ENCODE measurements at regions not wholly inside any gene's neighbourhood (a gene's known extent, or its start where the extent isn't known, plus 50 kb on each side); places are given as distances from the start of the nearest gene placed in this dataset.

GRCh38 chr18:73479477-73479876, 611.7 kb upstream of the NETO1 start:
- BruUV-seq (replicated peaks), result no TSS peak
- no peaks in the 10 kb centered on the region for H3K27me3 ChIP-seq (replicated peaks; ENCODE audit: insufficient read depth, low read depth, low read length, poor library complexity)
- no peaks in the 10 kb centered on the region for H3K4me1 ChIP-seq (ENCODE audit: insufficient read depth, low read length, poor library complexity, severe bottlenecking)
- no peaks in the 10 kb centered on the region for H3K36me3 ChIP-seq (ENCODE audit: insufficient read depth, low read length, poor library complexity, severe bottlenecking)
- H3K27ac ChIP-seq (ENCODE audit: low read depth, low read length, poor library complexity, severe bottlenecking), result no peak overlapping the region
- DNase-seq (ENCODE audit: low spot score), result no peak
- intact Hi-C loops (cut with micrococcal nuclease; ENCODE audit: unreplicated experiment), result no loop called here
- no peak overlapping the region for H3K4me3 ChIP-seq (ENCODE audit: low read depth, low read length, poor library complexity, severe bottlenecking)
- H3K9me3 ChIP-seq (ENCODE audit: low read depth, low read length, poor library complexity, severe bottlenecking), result peaks cover 11% of the 10 kb centered on the region
- ChIA-PET POLR2A (ENCODE audit: low non-redundant PET) (no interaction called here), CTCF (no interaction called here)
- TF ChIP-seq EZH2 (IDR thresholded peaks at IDR 0.05; ENCODE audit: borderline replicate concordance, low read depth, low read length, poor library complexity, severe bottlenecking), result no peak
- TF ChIP-seq CTCF (conservative IDR thresholded peaks at IDR 0.05; ENCODE audit: low read depth, low read length), result no peak

GRCh38 chr18:73478191-73478590, 610.4 kb upstream of the NETO1 start:
- no peak overlapping the region for H3K27ac ChIP-seq (ENCODE audit: low read depth, low read length, poor library complexity, severe bottlenecking)
- H3K4me3 ChIP-seq (ENCODE audit: low read depth, low read length, poor library complexity, severe bottlenecking), result no peak overlapping the region
- H3K4me1 ChIP-seq (ENCODE audit: insufficient read depth, low read length, poor library complexity, severe bottlenecking), result no peaks in the 10 kb centered on the region
- H3K9me3 ChIP-seq (ENCODE audit: low read depth, low read length, poor library complexity, severe bottlenecking), result peaks cover 11% of the 10 kb centered on the region
- CTCF ChIA-PET, result no interaction called here
- TF ChIP-seq EZH2 (IDR thresholded peaks at IDR 0.05; ENCODE audit: borderline replicate concordance, low read depth, low read length, poor library complexity, severe bottlenecking), result no peak
- no peak for TF ChIP-seq CTCF (conservative IDR thresholded peaks at IDR 0.05; ENCODE audit: low read depth, low read length)
- H3K36me3 ChIP-seq (ENCODE audit: insufficient read depth, low read length, poor library complexity, severe bottlenecking), result no peaks in the 10 kb centered on the region
- DNase-seq (ENCODE audit: low spot score), result no peak
- H3K27me3 ChIP-seq (replicated peaks; ENCODE audit: insufficient read depth, low read depth, low read length, poor library complexity), result no peaks in the 10 kb centered on the region
- POLR2A ChIA-PET (ENCODE audit: low non-redundant PET), result no interaction called here
- intact Hi-C loops (cut with micrococcal nuclease; ENCODE audit: unreplicated experiment), result no loop called here
- no TSS peak for BruUV-seq (replicated peaks)

- ChIA-PET POLR2A (ENCODE audit: low non-redundant PET) (no interaction called here), CTCF (no interaction called here)
- intact Hi-C loops (cut with micrococcal nuclease; ENCODE audit: unreplicated experiment), result no loop called here
Measured at GRCh38 chr18:73476031-73476430, 608.2 kb upstream of the NETO1 start.

More at GRCh38 chr18:73476031-73476430, 608.2 kb upstream of the NETO1 start:
- no peak for DNase-seq (ENCODE audit: low spot score)
- H3K27ac ChIP-seq (ENCODE audit: low read depth, low read length, poor library complexity, severe bottlenecking), result no peak overlapping the region
- TF ChIP-seq EZH2 (IDR thresholded peaks at IDR 0.05; ENCODE audit: borderline replicate concordance, low read depth, low read length, poor library complexity, severe bottlenecking) (no peak), CTCF (conservative IDR thresholded peaks at IDR 0.05; ENCODE audit: low read depth, low read length) (no peak)
- no peaks in the 10 kb centered on the region for H3K27me3 ChIP-seq (replicated peaks; ENCODE audit: insufficient read depth, low read depth, low read length, poor library complexity)
- no peaks in the 10 kb centered on the region for H3K4me1 ChIP-seq (ENCODE audit: insufficient read depth, low read length, poor library complexity, severe bottlenecking)
- no peaks in the 10 kb centered on the region for H3K36me3 ChIP-seq (ENCODE audit: insufficient read depth, low read length, poor library complexity, severe bottlenecking)
- peaks cover 11% of the 10 kb centered on the region for H3K9me3 ChIP-seq (ENCODE audit: low read depth, low read length, poor library complexity, severe bottlenecking)
- no peak overlapping the region for H3K4me3 ChIP-seq (ENCODE audit: low read depth, low read length, poor library complexity, severe bottlenecking)
- BruUV-seq (replicated peaks), result no TSS peak

Measured in A673 (cell line).